GM12878 (cell line): ENCODE measurements at regions not wholly inside any gene's neighbourhood (a gene's known extent, or its start where the extent isn't known, plus 50 kb on each side); places are given as distances from the start of the nearest gene placed in this dataset.

ENCODE experiments used
- ATAC-seq: fragments of 200-7000 bp; cut with Tn5 transposase; 3 replicates; pipeline ENCODE4 v1.9.1; 2020; ENCODE audit warnings: mild to moderate bottlenecking, moderate library complexity
- BruUV-seq: library from RNA; stranded (reverse); fragments of 400-500 nt; replicated peaks from 2 replicates; lab custom pipeline; 2021; lab: Mats Ljungman, UMichigan
- CTCF ChIA-PET: fragments of 300-600 bp; sonication (Branson Sonifier 250); formaldehyde crosslinking; extraction: SDS; loops from one replicate; lab custom pipeline; 2021; ENCODE audit warnings: inconsistent platforms; lab: Yijun Ruan, JAX
- POLR2A ChIA-PET: fragments of 350-600 bp; formaldehyde crosslinking; extraction: SDS; loops from one replicate; lab custom pipeline; 2021; ENCODE audit warnings: inconsistent platforms; lab: Charles Lee
- RAD21 ChIA-PET: fragments of 300-600 bp; sonication (Branson Sonifier 250); formaldehyde crosslinking; loops from one replicate; lab custom pipeline; 2023; ENCODE audit warnings: antibody characterized with exemption; ENCODE audit not compliant: unreplicated experiment; lab: Charles Lee
- SMC1A ChIA-PET: fragments of 300-600 bp; sonication (Branson Sonifier 250); formaldehyde crosslinking; loops from one replicate; lab custom pipeline; 2023; ENCODE audit not compliant: unreplicated experiment, uncharacterized antibody; lab: Charles Lee
- DNase-seq: peaks from one replicate; pipeline ENCODE4 v3.0.0-alpha.2; 2011; ENCODE audit warnings: low read depth, low spot score
- FAIRE-seq: peaks from 3 replicates; lab custom pipeline; 2011; peaks lifted over from hg19 to GRCh38; lab: Jason Lieb, UNC
- H2AFZ ChIP-seq: 2 replicates; pipeline ENCODE4 v1.6.0; 2011; ENCODE audit warnings: low read depth, low read length, control low read depth; ENCODE audit not compliant: control insufficient read depth
- H3K27ac ChIP-seq: 2 replicates; pipeline ENCODE4 v1.5.1; 2011; ENCODE audit warnings: control low read depth; ENCODE audit not compliant: control insufficient read depth, insufficient read depth
- H3K27me3 ChIP-seq, 2 experiments: replicated peaks in 1 of 2; 2 replicates each; pipeline versions ENCODE4 v1.6.0 to v1.6.1; 2011; ENCODE audit warnings: low read length in 1 of 2; ENCODE audit not compliant: control insufficient read depth in 2 of 2, insufficient read depth in 2 of 2
- H3K36me3 ChIP-seq, 2 experiments: 2 replicates each; pipeline ENCODE4 v1.5.1; 2011; ENCODE audit warnings: low read length in 1 of 2; ENCODE audit not compliant: control insufficient read depth in 2 of 2, insufficient read depth in 2 of 2
- H3K4me1 ChIP-seq: 2 replicates; pipeline ENCODE4 v1.6.1; 2011; ENCODE audit warnings: mild to moderate bottlenecking, low read length, moderate library complexity, mixed read lengths; ENCODE audit not compliant: control insufficient read depth, insufficient read depth
- H3K4me2 ChIP-seq: 2 replicates; pipeline ENCODE4 v1.6.0; 2011; ENCODE audit warnings: control low read depth; ENCODE audit not compliant: control insufficient read depth, insufficient read depth
- H3K4me3 ChIP-seq: fragments of 200-600 bp; sonication (generic); 2 replicates; pipeline ENCODE4 v1.5.1; 2016
- H3K79me2 ChIP-seq: 2 replicates; pipeline ENCODE4 v1.6.0; 2011; ENCODE audit warnings: low read length; ENCODE audit not compliant: control insufficient read depth, insufficient read depth
- H3K9ac ChIP-seq: 2 replicates; pipeline ENCODE4 v1.8.0; 2011; ENCODE audit warnings: low read length, control low read depth, mixed read lengths; ENCODE audit not compliant: control insufficient read depth, insufficient read depth
- H3K9me3 ChIP-seq: replicated peaks from 3 replicates; pipeline ENCODE4 v1.5.1; 2011; ENCODE audit warnings: mild to moderate bottlenecking, low read length; ENCODE audit not compliant: control insufficient read depth, insufficient read depth
- H4K20me1 ChIP-seq: 2 replicates; pipeline ENCODE4 v1.6.0; 2011; ENCODE audit not compliant: control insufficient read depth, insufficient read depth
- ASH2L ChIP-seq: fragments of 300-600, 200-600 bp; sonication (generic); IDR thresholded peaks from 2 replicates; pipeline ENCODE4 v1.6.1; 2017; ENCODE audit warnings: low read depth, mild to moderate bottlenecking, borderline replicate concordance
- ATF2 ChIP-seq: IDR thresholded peaks from 2 replicates; pipeline ENCODE4 v1.6.1; 2012; ENCODE audit warnings: low read length, inconsistent platforms
- BCLAF1 ChIP-seq: fragments of 450-650 bp; IDR thresholded peaks from 2 replicates; pipeline ENCODE4 v1.6.1; 2017; ENCODE audit warnings: antibody characterized with exemption, mild to moderate bottlenecking, moderate library complexity
- CBFB ChIP-seq: IDR thresholded peaks from 2 replicates; pipeline ENCODE4 v1.6.1; 2016; ENCODE audit warnings: antibody characterized with exemption, low read depth
- CHD2 ChIP-seq: IDR thresholded peaks from 2 replicates; pipeline ENCODE4 v1.6.1; 2011; ENCODE audit warnings: low read depth, low read length, improper control_type of control experiment, borderline replicate concordance
- EED ChIP-seq: sonication (generic); IDR thresholded peaks from 2 replicates; pipeline ENCODE4 v1.6.1; 2016; ENCODE audit warnings: antibody characterized with exemption, low read depth
- ELK1 ChIP-seq: IDR thresholded peaks from 2 replicates; pipeline ENCODE4 v1.6.1; 2012; ENCODE audit warnings: low read depth, low read length, improper control_type of control experiment
- IRF3 ChIP-seq: fragments of 450-650 bp; IDR thresholded peaks from 2 replicates; pipeline ENCODE4 v1.6.1; 2014; ENCODE audit warnings: mild to moderate bottlenecking
- JUND ChIP-seq: IDR thresholded peaks from 2 replicates; pipeline ENCODE4 v1.6.1; 2012; ENCODE audit warnings: low read depth, mild to moderate bottlenecking, low read length, improper control_type of control experiment, moderate library complexity
- KDM1A ChIP-seq: fragments of 200-600 bp; sonication (generic); IDR thresholded peaks from 2 replicates; pipeline ENCODE4 v1.6.1; 2016; ENCODE audit warnings: borderline replicate concordance
- MXI1 ChIP-seq: fragments of 150-350 bp; IDR thresholded peaks from 2 replicates; pipeline ENCODE4 v1.6.1; 2011; ENCODE audit warnings: low read depth, mild to moderate bottlenecking, inconsistent platforms, low read length, improper control_type of control experiment
- MYC ChIP-seq: IDR thresholded peaks from 2 replicates; pipeline ENCODE4 v1.6.1; 2011; ENCODE audit warnings: mild to moderate bottlenecking, low read length, moderate library complexity, inconsistent platforms; ENCODE audit not compliant: insufficient read depth, insufficient replicate concordance, insufficient read length, severe bottlenecking
- NFXL1 ChIP-seq: fragments of 450-650 bp; IDR thresholded peaks from 2 replicates; pipeline ENCODE4 v1.6.1; 2017; ENCODE audit warnings: antibody characterized with exemption, mild to moderate bottlenecking, borderline replicate concordance
- PML ChIP-seq: IDR thresholded peaks from 2 replicates; pipeline ENCODE4 v1.6.1; 2012; ENCODE audit warnings: low read length, inconsistent platforms
- RBBP5 ChIP-seq: fragments of 200-600 bp; sonication (generic); conservative IDR thresholded peaks from 2 replicates; pipeline ENCODE4 v1.6.1; 2016
- SIX5 ChIP-seq: IDR thresholded peaks from 2 replicates; pipeline ENCODE4 v1.6.1; 2011; ENCODE audit warnings: mild to moderate bottlenecking, low read depth, low read length, moderate library complexity; ENCODE audit not compliant: severe bottlenecking
- TARDBP ChIP-seq: IDR thresholded peaks from 2 replicates; pipeline ENCODE4 v1.6.1; 2016; ENCODE audit warnings: borderline replicate concordance
- TBL1XR1 ChIP-seq: IDR thresholded peaks from 2 replicates; pipeline ENCODE4 v1.6.1; 2012; ENCODE audit warnings: low read depth, low read length, improper control_type of control experiment
- in situ Hi-C: fragments of 300-500 bp; cut with MboI; formaldehyde crosslinking; loops from 9 replicates; pipeline ENCODE4 v1.14.3; 2018; ENCODE audit warnings: mixed read lengths
- intact Hi-C: fragments of 100-400 bp; cut with micrococcal nuclease; formaldehyde crosslinking; loops from one replicate; pipeline ENCODE4 v1.14.2; 2022; ENCODE audit not compliant: unreplicated experiment

GRCh38 chr9:10957878-10958277, 345.1 kb upstream of the PTPRD start:
- DNase-seq, result no peak
- Histone ChIP-seq H3K9me3 (no peaks in the 10 kb centered on the region), H3K36me3 (no peaks in the 10 kb centered on the region), H4K20me1 (no peaks in the 10 kb centered on the region), H2AFZ (no peak overlapping the region), H3K27ac (no peak overlapping the region), H3K4me2 (no peak overlapping the region), H3K27me3 (no peaks in the 10 kb centered on the region), H3K4me1 (no peaks in the 10 kb centered on the region), H3K9ac (no peak overlapping the region), H3K79me2 (no peaks in the 10 kb centered on the region), H3K4me3 (no peak overlapping the region)
- intact Hi-C loops (no loop called here), in situ Hi-C loops (no loop called here)
- no peak for FAIRE-seq
- no peak for ATAC-seq
- BruUV-seq, result no TSS peak
- ChIA-PET CTCF (no interaction called here), POLR2A (no interaction called here), SMC1A (no interaction called here), RAD21 (no interaction called here)
- TF ChIP-seq SIX5, result no peak
- no peak for TF ChIP-seq BCLAF1
- TF ChIP-seq KDM1A, result no peak
- no peak for TF ChIP-seq TARDBP
- TF ChIP-seq PML, result no peak
- no peak for TF ChIP-seq JUND
- TF ChIP-seq ASH2L, result no peak
- no peak for TF ChIP-seq IRF3
- no peak for TF ChIP-seq EED
- no peak for TF ChIP-seq NFXL1
- TF ChIP-seq CHD2, result no peak
- TF ChIP-seq ATF2, result no peak
- TF ChIP-seq ELK1, result no peak
- no peak for TF ChIP-seq RBBP5
- no peak for TF ChIP-seq CBFB
- TF ChIP-seq MYC, result no peak
- no peak for TF ChIP-seq TBL1XR1
- no peak for TF ChIP-seq MXI1
